HEK293 (cell line): ENCODE measurements at regions not wholly inside any gene's neighbourhood (a gene's known extent, or its start where the extent isn't known, plus 50 kb on each side); places are given as distances from the start of the nearest gene placed in this dataset.

Experiments used
- CTCF ChIA-PET: fragments of 350-600 bp; formaldehyde crosslinking; extraction: SDS; loops from one replicate; lab custom pipeline; 2021; ENCODE audit warnings: antibody characterized with exemption; lab: Yijun Ruan, JAX
- POLR2A ChIA-PET: fragments of 300-600 bp; formaldehyde crosslinking; extraction: SDS; loops from one replicate; lab custom pipeline; 2020; ENCODE audit warnings: antibody characterized with exemption, inconsistent platforms; lab: Yijun Ruan, JAX
- H3K27ac ChIP-seq: fragments of 200-500 bp; sonication (Bioruptor generic); 2 replicates; pipeline ENCODE4 v1.5.1; 2014; ENCODE audit warnings: low read depth, low read length, control low read depth, inconsistent platforms; ENCODE audit errors: extremely low read depth
- H3K36me3 ChIP-seq, 2 experiments: fragments of 200-500 bp in 1 of 2; sonication (Bioruptor generic) in 1 of 2; 1 replicate in 1 of 2; 2 replicates in 1 of 2; pipeline ENCODE4 v1.5.1; 2014 to 2017; ENCODE audit warnings: inconsistent platforms in 2 of 2, low read length in 2 of 2; ENCODE audit not compliant: control insufficient read depth in 2 of 2, insufficient read depth in 1 of 2
- H3K4me1 ChIP-seq: fragments of 200-500 bp; sonication (Bioruptor generic); 2 replicates; pipeline ENCODE4 v1.5.1; 2014; ENCODE audit warnings: mild to moderate bottlenecking, low read length, inconsistent platforms; ENCODE audit not compliant: control insufficient read depth, insufficient read depth
- H3K4me3 ChIP-seq: 2 replicates; pipeline ENCODE4 v1.5.1; 2011; ENCODE audit warnings: low read depth, mild to moderate bottlenecking, control low read depth, low read length, moderate library complexity
- H3K9me3 ChIP-seq: fragments of 200-500 bp; sonication (Bioruptor generic); 2 replicates; pipeline ENCODE4 v1.5.1; 2014; ENCODE audit warnings: low read depth, low read length, inconsistent platforms; ENCODE audit not compliant: control insufficient read depth, insufficient read depth
- GLI2 ChIP-seq: fragments of 450-650 bp; formaldehyde crosslinking; IDR thresholded peaks from 2 replicates; pipeline ENCODE4; 2017; ENCODE audit warnings: missing biosample characterization, missing genetic modification characterization, low read depth, borderline replicate concordance
- HOXD13 ChIP-seq: sonication (generic); formaldehyde crosslinking; IDR thresholded peaks from 2 replicates; pipeline ENCODE4 v1.8.0; 2022; ENCODE audit warnings: missing genetic modification reagents, borderline replicate concordance
- KLF10 ChIP-seq: fragments of 450-650 bp; IDR thresholded peaks from 2 replicates; pipeline ENCODE4 v1.5.1; 2018; ENCODE audit warnings: missing biosample characterization, mild to moderate bottlenecking, missing genetic modification characterization
- MZF1 ChIP-seq: fragments of 450-650 bp; formaldehyde crosslinking; IDR thresholded peaks from 2 replicates; pipeline ENCODE4 v1.5.1; 2017; ENCODE audit warnings: missing biosample characterization, missing genetic modification characterization, borderline replicate concordance
- SCRT2 ChIP-seq: fragments of 450-650 bp; formaldehyde crosslinking; IDR thresholded peaks from 2 replicates; pipeline ENCODE4 v1.5.1; 2016; ENCODE audit warnings: missing biosample characterization, missing genetic modification characterization
- SP2 ChIP-seq: fragments of 450-650 bp; formaldehyde crosslinking; IDR thresholded peaks from 2 replicates; pipeline ENCODE4 v1.5.1; 2016; ENCODE audit warnings: missing biosample characterization, missing genetic modification characterization
- SP7 ChIP-seq: fragments of 450-650 bp; formaldehyde crosslinking; IDR thresholded peaks from 2 replicates; pipeline ENCODE4 v1.5.1; 2016; ENCODE audit warnings: missing biosample characterization, missing genetic modification characterization
- YY1 ChIP-seq: fragments of 450-650 bp; formaldehyde crosslinking; IDR thresholded peaks from 2 replicates; pipeline ENCODE4 v1.5.1; 2018; ENCODE audit warnings: missing biosample characterization, missing genetic modification characterization
- ZBTB20 ChIP-seq: fragments of 450-650 bp; formaldehyde crosslinking; IDR thresholded peaks from 2 replicates; pipeline ENCODE4 v1.5.1; 2016; ENCODE audit warnings: missing biosample characterization, missing genetic modification characterization
- ZBTB48 ChIP-seq: fragments of 450-650 bp; formaldehyde crosslinking; IDR thresholded peaks from 2 replicates; pipeline ENCODE4 v1.5.1; 2016; ENCODE audit warnings: missing biosample characterization, missing genetic modification characterization
- ZBTB7A ChIP-seq: fragments of 450-650 bp; formaldehyde crosslinking; IDR thresholded peaks from 2 replicates; pipeline ENCODE4 v1.5.1; 2016; ENCODE audit warnings: low read depth, missing biosample characterization, missing genetic modification characterization
- ZFHX2 ChIP-seq: fragments of 450-650 bp; formaldehyde crosslinking; conservative IDR thresholded peaks from 2 replicates; pipeline ENCODE4 v1.5.1; 2016; ENCODE audit warnings: missing biosample characterization, missing genetic modification characterization
- ZFP3 ChIP-seq: fragments of 450-650 bp; formaldehyde crosslinking; IDR thresholded peaks from 2 replicates; pipeline ENCODE4 v1.5.1; 2016; ENCODE audit warnings: low read depth, missing biosample characterization, missing genetic modification characterization
- ZFP41 ChIP-seq: fragments of 450-650 bp; formaldehyde crosslinking; IDR thresholded peaks from 2 replicates; pipeline ENCODE4 v1.5.1; 2016; ENCODE audit warnings: missing biosample characterization, missing genetic modification characterization, borderline replicate concordance
- ZNF121 ChIP-seq: fragments of 450-650 bp; formaldehyde crosslinking; IDR thresholded peaks from 2 replicates; pipeline ENCODE4 v1.5.1; 2016; ENCODE audit warnings: missing biosample characterization, missing genetic modification characterization
- ZNF140 ChIP-seq: fragments of 450-650 bp; formaldehyde crosslinking; IDR thresholded peaks from 2 replicates; pipeline ENCODE4 v1.5.1; 2016; ENCODE audit warnings: missing biosample characterization, missing genetic modification characterization
- ZNF169 ChIP-seq: fragments of 450-650 bp; formaldehyde crosslinking; IDR thresholded peaks from 2 replicates; pipeline ENCODE4 v1.5.1; 2016; ENCODE audit warnings: missing biosample characterization, missing genetic modification characterization
- ZNF175 ChIP-seq: fragments of 450-650 bp; formaldehyde crosslinking; IDR thresholded peaks from 2 replicates; pipeline ENCODE4 v1.5.1; 2016; ENCODE audit warnings: missing biosample characterization, missing genetic modification characterization
- ZNF202 ChIP-seq: fragments of 450-650 bp; formaldehyde crosslinking; IDR thresholded peaks from 2 replicates; pipeline ENCODE4 v1.5.1; 2016; ENCODE audit warnings: missing biosample characterization, missing genetic modification characterization, borderline replicate concordance
- ZNF335 ChIP-seq: fragments of 450-650 bp; formaldehyde crosslinking; conservative IDR thresholded peaks from 2 replicates; pipeline ENCODE4 v1.5.1; 2016; ENCODE audit warnings: missing biosample characterization, missing genetic modification characterization
- ZNF354C ChIP-seq: fragments of 450-650 bp; formaldehyde crosslinking; IDR thresholded peaks from 2 replicates; pipeline ENCODE4 v1.5.1; 2016; ENCODE audit warnings: missing biosample characterization, missing genetic modification characterization, low read depth, borderline replicate concordance
- ZNF404 ChIP-seq: fragments of 450-650 bp; formaldehyde crosslinking; IDR thresholded peaks from 2 replicates; pipeline ENCODE4 v1.5.1; 2017; ENCODE audit warnings: missing biosample characterization, missing genetic modification characterization
- ZNF423 ChIP-seq: fragments of 450-650 bp; formaldehyde crosslinking; IDR thresholded peaks from 2 replicates; pipeline ENCODE4 v1.5.1; 2016; ENCODE audit warnings: missing biosample characterization, missing genetic modification characterization
- ZNF433 ChIP-seq: fragments of 450-650 bp; formaldehyde crosslinking; IDR thresholded peaks from 2 replicates; pipeline ENCODE4 v1.5.1; 2016; ENCODE audit warnings: missing biosample characterization, missing genetic modification characterization, low read depth
- ZNF473 ChIP-seq: fragments of 450-650 bp; formaldehyde crosslinking; IDR thresholded peaks from 2 replicates; pipeline ENCODE4 v1.5.1; 2017; ENCODE audit warnings: missing biosample characterization, missing genetic modification characterization
- ZNF501 ChIP-seq: fragments of 450-650 bp; formaldehyde crosslinking; IDR thresholded peaks from 2 replicates; pipeline ENCODE4 v1.5.1; 2016; ENCODE audit warnings: missing biosample characterization, missing genetic modification characterization
- ZNF544 ChIP-seq: fragments of 450-650 bp; formaldehyde crosslinking; IDR thresholded peaks from 2 replicates; pipeline ENCODE4 v1.5.0; 2017; ENCODE audit warnings: missing biosample characterization, missing genetic modification characterization
- ZNF600 ChIP-seq: fragments of 450-650 bp; formaldehyde crosslinking; IDR thresholded peaks from 2 replicates; pipeline ENCODE4 v1.5.1; 2016; ENCODE audit warnings: missing biosample characterization, missing genetic modification characterization
- ZNF623 ChIP-seq: fragments of 450-650 bp; formaldehyde crosslinking; IDR thresholded peaks from 2 replicates; pipeline ENCODE4 v1.5.1; 2016; ENCODE audit warnings: missing biosample characterization, missing genetic modification characterization
- ZNF654 ChIP-seq: fragments of 450-650 bp; formaldehyde crosslinking; IDR thresholded peaks from 2 replicates; pipeline ENCODE4 v1.5.1; 2016; ENCODE audit warnings: low read depth, missing biosample characterization, missing genetic modification characterization
- ZNF670 ChIP-seq: fragments of 450-650 bp; formaldehyde crosslinking; IDR thresholded peaks from 2 replicates; pipeline ENCODE4 v1.5.1; 2016; ENCODE audit warnings: missing biosample characterization, missing genetic modification characterization, low read depth
- ZNF747 ChIP-seq: fragments of 450-650 bp; formaldehyde crosslinking; IDR thresholded peaks from 2 replicates; pipeline ENCODE4 v1.5.1; 2016; ENCODE audit warnings: missing biosample characterization, missing genetic modification characterization
- ZNF76 ChIP-seq: fragments of 450-650 bp; formaldehyde crosslinking; IDR thresholded peaks from 2 replicates; pipeline ENCODE4; 2016; ENCODE audit warnings: low read depth, missing biosample characterization, missing genetic modification characterization, borderline replicate concordance
- TF ChIP-seq, protein P1 (sequence below): fragments of 450-650 bp; formaldehyde crosslinking; IDR thresholded peaks from 2 replicates; pipeline ENCODE4 v1.5.1; 2016; ENCODE audit warnings: missing biosample characterization, missing genetic modification characterization
- TF ChIP-seq, protein P2 (sequence below): sonication (generic); formaldehyde crosslinking; IDR thresholded peaks from 2 replicates; pipeline ENCODE4 v1.8.1; 2022; ENCODE audit warnings: mild to moderate bottlenecking, moderate library complexity, missing genetic modification reagents
- TF ChIP-seq, protein P3 (sequence below): fragments of 450-650 bp; formaldehyde crosslinking; IDR thresholded peaks from 2 replicates; pipeline ENCODE4 v1.5.1; 2016; ENCODE audit warnings: missing biosample characterization, missing genetic modification characterization

DNA sequence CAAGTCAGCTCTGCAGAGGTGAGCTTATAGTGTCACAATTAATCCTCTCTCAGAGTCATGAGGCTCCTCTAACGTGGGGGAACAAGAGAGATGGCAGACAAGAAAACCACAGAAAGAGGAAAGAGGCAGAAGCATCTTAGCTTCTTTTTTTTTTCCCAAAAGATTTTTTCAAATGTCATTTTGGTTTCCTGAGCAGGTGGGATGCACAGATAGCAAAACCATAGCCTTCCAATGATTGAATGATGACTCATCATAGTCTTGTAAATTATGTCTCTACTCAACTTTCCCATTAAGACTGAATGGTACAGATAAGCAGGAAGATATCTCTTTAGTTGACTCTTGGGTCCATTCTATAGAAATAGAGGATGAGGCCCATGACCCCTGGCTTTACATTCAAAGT is 162.8 kb upstream of the ZFHX3 start (continued):
- TF ChIP-seq, protein P1, sequence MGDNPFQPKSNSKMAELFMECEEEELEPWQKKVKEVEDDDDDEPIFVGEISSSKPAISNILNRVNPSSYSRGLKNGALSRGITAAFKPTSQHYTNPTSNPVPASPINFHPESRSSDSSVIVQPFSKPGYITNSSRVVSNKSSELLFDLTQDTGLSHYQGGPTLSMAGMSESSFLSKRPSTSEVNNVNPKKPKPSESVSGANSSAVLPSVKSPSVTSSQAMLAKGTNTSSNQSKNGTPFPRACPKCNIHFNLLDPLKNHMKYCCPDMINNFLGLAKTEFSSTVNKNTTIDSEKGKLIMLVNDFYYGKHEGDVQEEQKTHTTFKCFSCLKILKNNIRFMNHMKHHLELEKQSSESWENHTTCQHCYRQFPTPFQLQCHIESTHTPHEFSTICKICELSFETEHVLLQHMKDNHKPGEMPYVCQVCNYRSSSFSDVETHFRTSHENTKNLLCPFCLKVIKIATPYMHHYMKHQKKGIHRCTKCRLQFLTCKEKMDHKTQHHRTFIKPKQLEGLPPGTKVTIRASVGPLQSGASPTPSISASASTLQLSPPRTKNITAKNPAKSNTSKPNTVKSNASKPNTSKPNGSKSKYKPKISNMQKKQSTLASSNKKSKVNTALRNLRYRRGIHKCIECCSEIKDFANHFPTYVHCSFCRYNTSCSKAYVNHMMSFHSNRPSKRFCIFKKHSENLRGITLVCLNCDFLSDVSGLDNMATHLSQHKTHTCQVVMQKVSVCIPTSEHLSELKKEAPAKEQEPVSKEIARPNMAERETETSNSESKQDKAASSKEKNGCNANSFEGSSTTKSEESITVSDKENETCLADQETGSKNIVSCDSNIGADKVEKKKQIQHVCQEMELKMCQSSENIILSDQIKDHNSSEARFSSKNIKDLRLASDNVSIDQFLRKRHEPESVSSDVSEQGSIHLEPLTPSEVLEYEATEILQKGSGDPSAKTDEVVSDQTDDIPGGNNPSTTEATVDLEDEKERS (tag by site-specific recombination): no peak
- TF ChIP-seq ZBTB48 (no peak), GLI2 (tag by site-specific recombination) (no peak), ZNF473 (tag by site-specific recombination) (no peak), ZNF501 (no peak), HOXD13 (no peak), ZNF354C (tag by site-specific recombination) (no peak), ZNF600 (tag by site-specific recombination) (no peak), ZFHX2 (tag by site-specific recombination) (no peak), ZNF433 (tag by site-specific recombination) (no peak), ZFP3 (no peak), SP7 (tag by site-specific recombination) (no peak), ZBTB7A (tag by site-specific recombination) (no peak), YY1 (tag by site-specific recombination) (no peak), ZNF169 (no peak), ZNF747 (tag by site-specific recombination) (no peak)
- TF ChIP-seq, protein P2, sequence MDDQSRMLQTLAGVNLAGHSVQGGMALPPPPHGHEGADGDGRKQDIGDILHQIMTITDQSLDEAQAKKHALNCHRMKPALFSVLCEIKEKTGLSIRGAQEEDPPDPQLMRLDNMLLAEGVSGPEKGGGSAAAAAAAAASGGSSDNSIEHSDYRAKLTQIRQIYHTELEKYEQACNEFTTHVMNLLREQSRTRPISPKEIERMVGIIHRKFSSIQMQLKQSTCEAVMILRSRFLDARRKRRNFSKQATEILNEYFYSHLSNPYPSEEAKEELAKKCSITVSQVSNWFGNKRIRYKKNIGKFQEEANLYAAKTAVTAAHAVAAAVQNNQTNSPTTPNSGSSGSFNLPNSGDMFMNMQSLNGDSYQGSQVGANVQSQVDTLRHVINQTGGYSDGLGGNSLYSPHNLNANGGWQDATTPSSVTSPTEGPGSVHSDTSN: no peak

DNA sequence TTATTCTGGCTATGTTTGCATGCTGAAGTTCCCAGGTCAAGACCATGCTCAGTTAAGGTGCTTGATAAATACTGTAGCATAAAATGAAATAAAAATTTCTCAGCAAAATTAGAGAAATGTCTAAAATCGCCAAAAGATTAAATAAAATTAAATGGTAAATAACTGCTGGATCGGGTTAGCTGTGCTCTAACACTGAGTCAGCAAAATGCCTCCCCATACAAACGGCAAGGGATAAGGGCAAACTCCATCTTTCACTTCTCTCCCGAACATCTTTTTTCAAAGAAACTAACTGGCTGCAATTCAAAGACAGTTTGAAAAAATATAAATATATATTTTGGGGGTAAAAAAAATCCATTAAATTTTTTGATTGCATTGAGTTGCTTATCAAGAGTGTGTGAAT is 162.2 kb upstream of the ZFHX3 start:
- H3K9me3 ChIP-seq: no peaks in the 10 kb centered on the region
- no peak overlapping the region for H3K4me3 ChIP-seq
- POLR2A ChIA-PET: no interaction called here
- no peak for TF ChIP-seq ZNF175 (tag by site-specific recombination)
- no peak for TF ChIP-seq SP2 (tag by site-specific recombination)
- no peak for TF ChIP-seq ZNF623 (tag by site-specific recombination)
- no peak for TF ChIP-seq ZNF140 (tag by site-specific recombination)
- TF ChIP-seq ZBTB20: no peak
- TF ChIP-seq ZNF121 (tag by site-specific recombination): no peak
- no peak for TF ChIP-seq ZNF670 (tag by site-specific recombination)
- no peak for TF ChIP-seq ZNF654 (tag by site-specific recombination)
- TF ChIP-seq KLF10 (tag by site-specific recombination): no peak
- no peak for TF ChIP-seq ZNF404 (tag by site-specific recombination)
- no peak for TF ChIP-seq ZNF544 (tag by site-specific recombination)
- TF ChIP-seq ZFP41 (tag by site-specific recombination): no peak
- no peak for TF ChIP-seq MZF1 (tag by site-specific recombination)
- TF ChIP-seq, protein P3, sequence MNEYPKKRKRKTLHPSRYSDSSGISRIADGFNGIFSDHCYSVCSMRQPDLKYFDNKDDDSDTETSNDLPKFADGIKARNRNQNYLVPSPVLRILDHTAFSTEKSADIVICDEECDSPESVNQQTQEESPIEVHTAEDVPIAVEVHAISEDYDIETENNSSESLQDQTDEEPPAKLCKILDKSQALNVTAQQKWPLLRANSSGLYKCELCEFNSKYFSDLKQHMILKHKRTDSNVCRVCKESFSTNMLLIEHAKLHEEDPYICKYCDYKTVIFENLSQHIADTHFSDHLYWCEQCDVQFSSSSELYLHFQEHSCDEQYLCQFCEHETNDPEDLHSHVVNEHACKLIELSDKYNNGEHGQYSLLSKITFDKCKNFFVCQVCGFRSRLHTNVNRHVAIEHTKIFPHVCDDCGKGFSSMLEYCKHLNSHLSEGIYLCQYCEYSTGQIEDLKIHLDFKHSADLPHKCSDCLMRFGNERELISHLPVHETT (tag by site-specific recombination): no peak
- no peak for TF ChIP-seq ZNF423 (tag by site-specific recombination)
- TF ChIP-seq SCRT2: no peak
- TF ChIP-seq ZNF76 (tag by site-specific recombination): no peak
- TF ChIP-seq ZNF335 (tag by site-specific recombination): no peak
- TF ChIP-seq ZNF202 (tag by site-specific recombination): no peak
- no peaks in the 10 kb centered on the region for H3K36me3 ChIP-seq
- H3K27ac ChIP-seq: no peak overlapping the region
- no peaks in the 10 kb centered on the region for H3K4me1 ChIP-seq
- CTCF ChIA-PET: interaction anchor here (1.0 kb wide), 1 partner anchor 216 kb away, joined by 5 read pairs; no protein-coding TSS in a partner anchor
